GM21515 (cell line): ENCODE measurements at regions not wholly inside any gene's neighbourhood (a gene's known extent, or its start where the extent isn't known, plus 50 kb on each side); places are given as distances from the start of the nearest gene placed in this dataset.

Experiments used
- ATAC-seq: cut with Tn5 transposase; IDR thresholded peaks from one replicate; pipeline ENCODE4 v1.9.1; 2021; ENCODE audit not compliant: unreplicated experiment

GRCh38 chr4:173859091-173859713 lies 329.2 kb upstream of the HAND2 start:
- ATAC-seq = no peak

DNA sequence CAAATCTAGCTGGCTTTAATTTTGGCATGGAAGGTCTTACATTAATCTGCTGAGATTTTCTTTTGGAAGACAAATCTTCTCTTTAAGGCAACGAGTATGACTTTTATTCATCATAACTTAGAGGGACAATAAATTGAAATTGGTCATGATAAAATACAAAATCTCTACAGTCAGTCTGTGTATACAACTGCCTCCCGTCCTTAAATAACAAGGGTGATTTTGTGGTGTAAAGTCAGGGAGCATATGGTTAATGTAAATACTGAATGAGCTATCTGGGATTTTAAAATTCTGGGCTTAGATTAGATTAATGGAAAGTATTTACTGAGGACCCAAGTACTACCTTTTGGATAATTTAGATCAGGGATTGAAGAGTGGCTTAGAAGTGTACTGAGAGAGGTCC lies 328.4 kb upstream of the HAND2 start:
- ATAC-seq = no peak

- no peak for ATAC-seq
Measured at GRCh38 chr4:173857828-173858227, 327.8 kb upstream of the HAND2 start.

DNA sequence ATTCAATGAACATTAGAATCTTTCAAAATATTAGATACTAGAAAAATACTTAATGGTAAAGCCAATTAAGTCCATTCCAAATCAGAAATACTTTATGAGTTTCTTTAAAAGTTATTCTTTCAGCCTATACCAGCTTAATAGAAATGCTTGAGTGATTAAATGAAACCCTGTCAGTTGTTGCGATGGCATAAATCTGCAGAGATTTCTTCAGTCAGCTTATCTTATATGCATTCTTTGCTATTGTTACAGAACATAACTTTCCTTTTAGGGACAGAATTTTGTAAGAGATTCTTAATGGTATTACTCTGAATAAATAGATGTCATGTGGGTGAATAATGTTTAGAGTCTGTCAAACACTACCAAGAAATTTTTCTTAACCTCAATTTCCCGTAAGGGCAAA lies 325.0 kb upstream of the HAND2 start:
- ATAC-seq = no peak

DNA sequence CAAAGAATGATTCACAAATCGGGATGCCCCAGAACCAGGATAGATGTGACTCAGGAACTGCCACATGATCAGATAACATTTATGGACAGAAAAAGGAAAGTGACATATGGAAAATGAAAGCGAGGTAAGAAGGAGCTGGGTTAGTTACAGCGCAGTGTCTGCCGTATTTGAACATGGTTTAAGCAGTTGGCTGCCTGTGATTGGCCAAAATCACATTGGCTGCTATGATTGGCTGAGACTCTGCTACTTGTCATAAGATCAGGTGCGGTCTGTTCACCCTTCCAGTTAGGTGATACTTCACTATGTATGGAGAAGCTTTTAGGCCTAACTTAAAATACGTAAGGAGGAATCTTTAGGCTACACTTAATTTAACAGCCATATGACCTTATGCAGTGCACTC lies 322.7 kb upstream of the HAND2 start:
- ATAC-seq = no peak

DNA sequence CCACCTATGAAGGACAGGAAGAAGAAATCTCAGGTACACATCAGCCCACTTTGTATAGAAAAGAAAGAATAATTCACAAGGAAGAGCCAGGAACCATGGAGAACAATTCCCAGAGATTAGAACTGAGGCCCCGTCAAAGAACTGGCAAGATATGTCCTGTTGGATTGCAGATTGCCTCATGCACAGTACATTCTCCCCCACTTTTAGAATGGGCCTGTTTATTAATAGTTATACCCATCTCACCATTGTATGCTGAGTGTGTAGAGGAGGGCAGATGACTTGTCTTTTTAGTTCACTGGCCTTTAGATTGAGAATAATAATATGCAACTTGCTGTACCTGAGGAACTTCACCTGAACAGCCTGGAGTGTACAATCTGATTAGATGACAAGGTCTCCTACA lies 315.6 kb upstream of the HAND2 start:
- ATAC-seq = no peak

- no peak for ATAC-seq
Measured at GRCh38 chr4:173839865-173840264, 309.8 kb upstream of the HAND2 start.

GRCh38 chr4:173837517-173837916 lies 307.5 kb upstream of the HAND2 start:
- ATAC-seq = no peak

- no peak for ATAC-seq
Measured at GRCh38 chr4:173835903-173836302, 305.9 kb upstream of the HAND2 start.

GRCh38 chr4:173834151-173834550 lies 304.1 kb upstream of the HAND2 start:
- no peak for ATAC-seq

- no peak for ATAC-seq
Measured at GRCh38 chr4:173829565-173829964, 299.5 kb upstream of the HAND2 start.

DNA sequence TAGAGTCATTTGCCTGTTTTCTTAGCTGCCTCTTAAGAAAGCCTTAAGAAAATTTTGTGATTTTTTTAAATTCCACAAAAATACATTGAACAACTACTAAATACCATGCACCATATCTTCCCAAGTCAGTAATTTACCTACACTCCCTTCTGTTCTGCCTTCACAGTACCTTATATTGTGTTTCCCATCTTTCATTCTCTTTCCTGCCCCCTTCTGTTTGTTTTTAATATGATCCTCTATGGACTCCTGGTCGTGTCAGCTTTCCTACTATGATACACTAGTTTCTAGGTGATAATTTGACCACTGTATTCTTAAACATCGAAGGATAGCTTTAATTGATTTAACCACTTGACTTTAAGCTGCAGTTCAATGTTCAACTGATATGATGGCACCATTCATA lies 297.7 kb upstream of the HAND2 start:
- no peak for ATAC-seq

DNA sequence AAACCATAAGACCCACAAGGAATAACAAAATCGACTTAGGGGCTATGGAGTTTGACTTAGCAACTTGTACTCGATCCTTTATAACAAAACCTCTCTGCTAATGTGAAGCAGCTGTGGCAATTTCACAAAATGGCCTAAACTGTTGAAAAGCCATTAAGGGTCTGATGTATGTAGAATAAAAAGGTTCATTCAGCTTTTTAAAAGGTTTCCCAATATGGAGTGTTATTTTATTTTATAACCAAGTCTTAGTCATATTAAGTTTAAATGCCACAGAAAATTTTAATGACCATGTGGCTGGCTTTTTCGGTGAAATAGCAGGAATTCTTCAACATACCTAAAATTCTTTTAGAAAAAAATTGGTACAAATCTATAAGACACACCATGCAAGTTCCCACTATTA lies 291.8 kb upstream of the HAND2 start:
- ATAC-seq = no peak

GRCh38 chr4:173821036-173821435 lies 291.0 kb upstream of the HAND2 start:
- ATAC-seq = no peak

GRCh38 chr4:173807347-173807746 lies 277.3 kb upstream of the HAND2 start:
- ATAC-seq = no peak

- ATAC-seq = no peak
Measured at GRCh38 chr4:173805884-173806283, 275.9 kb upstream of the HAND2 start.

GRCh38 chr4:173802662-173803022 lies 272.6 kb upstream of the HAND2 start:
- no peak for ATAC-seq

GRCh38 chr4:173801876-173802661 lies 272.0 kb upstream of the HAND2 start:
- ATAC-seq = no peak

DNA sequence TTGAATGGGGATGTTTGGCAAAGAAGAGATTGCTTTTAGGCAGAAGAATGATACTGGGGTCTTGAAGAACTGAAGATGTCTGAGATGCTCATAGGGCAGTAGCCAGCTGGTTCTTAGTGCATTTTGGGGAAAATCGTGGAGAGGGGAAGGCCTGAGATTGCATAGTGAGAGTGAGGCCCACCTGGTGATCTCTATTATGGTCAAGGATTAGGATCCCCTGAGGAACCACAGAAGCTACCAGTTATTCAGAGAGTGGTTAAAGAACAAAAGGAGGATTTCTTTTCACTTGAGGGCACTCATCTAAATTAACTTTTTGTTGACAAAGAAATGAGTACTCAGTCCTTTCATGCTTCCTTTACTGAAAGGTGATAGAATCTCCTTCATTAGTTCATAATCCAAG lies 271.3 kb upstream of the HAND2 start:
- ATAC-seq = no peak

- no peak for ATAC-seq
Measured at GRCh38 chr4:173797296-173797695, 267.3 kb upstream of the HAND2 start.

DNA sequence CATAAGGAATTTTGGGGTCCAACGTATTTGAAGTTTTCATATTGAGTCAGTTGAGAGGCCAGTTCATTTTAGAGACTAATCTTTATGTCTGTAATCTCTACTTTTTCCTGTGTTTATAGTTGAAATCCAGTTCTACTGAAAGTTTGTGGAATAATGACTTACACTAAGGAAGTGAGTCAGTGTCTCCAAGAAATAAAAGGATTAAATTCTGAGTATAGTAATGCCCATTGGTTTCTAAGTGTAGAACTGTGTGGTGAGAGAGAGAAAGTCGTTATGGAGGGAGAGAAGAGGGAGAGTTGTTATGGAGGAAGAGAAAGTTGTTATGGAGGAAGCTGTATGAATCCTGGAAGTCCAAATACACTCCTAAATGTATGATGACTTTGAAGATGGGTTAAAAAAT lies 264.6 kb upstream of the HAND2 start:
- ATAC-seq = no peak

- ATAC-seq = no peak
Measured at GRCh38 chr4:173793937-173794510, 264.0 kb upstream of the HAND2 start.

- ATAC-seq = no peak
Measured at GRCh38 chr4:173782660-173783059, 252.6 kb upstream of the HAND2 start.
